WTC11 (cell line): ENCODE measurements at regions not wholly inside any gene's neighbourhood (a gene's known extent, or its start where the extent isn't known, plus 50 kb on each side); places are given as distances from the start of the nearest gene placed in this dataset.

ENCODE experiments used
- ATF3 ChIP-seq: sonication (generic); formaldehyde crosslinking; conservative IDR thresholded peaks from 2 replicates; pipeline ENCODE4 v1.8.1; 2022; ENCODE audit warnings: mild to moderate bottlenecking, missing genetic modification reagents
- EMX1 ChIP-seq: fragments of 250-450 bp; sonication (Bioruptor Pico); IDR thresholded peaks from 2 replicates; pipeline ENCODE4 v1.8.0; 2021; ENCODE audit warnings: mild to moderate bottlenecking
- FOXP1 ChIP-seq: sonication (generic); formaldehyde crosslinking; IDR thresholded peaks from 2 replicates; pipeline ENCODE4 v1.8.0; 2022; ENCODE audit warnings: missing genetic modification reagents, mild to moderate bottlenecking, moderate library complexity, borderline replicate concordance
- SOX15 ChIP-seq: fragments of 250-450 bp; sonication (Bioruptor Pico); IDR thresholded peaks from 2 replicates; pipeline ENCODE4 v1.9.0; 2021; ENCODE audit warnings: mild to moderate bottlenecking
- ZBTB21 ChIP-seq: sonication (generic); formaldehyde crosslinking; IDR thresholded peaks from 2 replicates; pipeline ENCODE4 v1.8.1; 2023; ENCODE audit warnings: mild to moderate bottlenecking, missing genetic modification reagents, borderline replicate concordance
- ZNF263 ChIP-seq: sonication (generic); formaldehyde crosslinking; IDR thresholded peaks from 2 replicates; pipeline ENCODE4 v1.8.1; 2022; ENCODE audit warnings: low read depth, mild to moderate bottlenecking, moderate library complexity, missing genetic modification reagents
- ZNF423 ChIP-seq: fragments of 250-450 bp; sonication (Bioruptor Pico); IDR thresholded peaks from 2 replicates; pipeline ENCODE4 v2.1.2; 2022; ENCODE audit warnings: mild to moderate bottlenecking, moderate library complexity
- TF ChIP-seq, protein P1 (sequence below): sonication (generic); formaldehyde crosslinking; IDR thresholded peaks from 2 replicates; pipeline ENCODE4 v1.8.0; 2022; ENCODE audit warnings: missing genetic modification reagents
- TF ChIP-seq, protein P2 (sequence below): sonication (generic); formaldehyde crosslinking; IDR thresholded peaks from 2 replicates; pipeline ENCODE4 v1.8.0; 2023; ENCODE audit warnings: missing genetic modification reagents, mild to moderate bottlenecking, borderline replicate concordance
- TF ChIP-seq, protein P3 (sequence below): fragments of 200-600 bp; IDR thresholded peaks from 2 replicates; pipeline ENCODE4 v1.8.0; 2022; ENCODE audit warnings: antibody characterized with exemption
- TF ChIP-seq, protein P4 (sequence below): sonication (generic); formaldehyde crosslinking; IDR thresholded peaks from 2 replicates; pipeline ENCODE4 v1.8.1; 2023; ENCODE audit warnings: mild to moderate bottlenecking, missing genetic modification reagents
- TF ChIP-seq, protein P5 (sequence below): sonication (generic); formaldehyde crosslinking; IDR thresholded peaks from 2 replicates; pipeline ENCODE4 v1.8.0; 2022; ENCODE audit warnings: mild to moderate bottlenecking, missing genetic modification reagents

- TF ChIP-seq EMX1 (CRISPR knock-in tag) (no peak), ZBTB21 (CRISPR knock-in tag) (no peak), ZNF263 (CRISPR knock-in tag) (no peak), ZNF423 (no peak), ATF3 (CRISPR knock-in tag) (no peak), SOX15 (no peak), FOXP1 (CRISPR knock-in tag) (no peak)
- TF ChIP-seq, protein P1, sequence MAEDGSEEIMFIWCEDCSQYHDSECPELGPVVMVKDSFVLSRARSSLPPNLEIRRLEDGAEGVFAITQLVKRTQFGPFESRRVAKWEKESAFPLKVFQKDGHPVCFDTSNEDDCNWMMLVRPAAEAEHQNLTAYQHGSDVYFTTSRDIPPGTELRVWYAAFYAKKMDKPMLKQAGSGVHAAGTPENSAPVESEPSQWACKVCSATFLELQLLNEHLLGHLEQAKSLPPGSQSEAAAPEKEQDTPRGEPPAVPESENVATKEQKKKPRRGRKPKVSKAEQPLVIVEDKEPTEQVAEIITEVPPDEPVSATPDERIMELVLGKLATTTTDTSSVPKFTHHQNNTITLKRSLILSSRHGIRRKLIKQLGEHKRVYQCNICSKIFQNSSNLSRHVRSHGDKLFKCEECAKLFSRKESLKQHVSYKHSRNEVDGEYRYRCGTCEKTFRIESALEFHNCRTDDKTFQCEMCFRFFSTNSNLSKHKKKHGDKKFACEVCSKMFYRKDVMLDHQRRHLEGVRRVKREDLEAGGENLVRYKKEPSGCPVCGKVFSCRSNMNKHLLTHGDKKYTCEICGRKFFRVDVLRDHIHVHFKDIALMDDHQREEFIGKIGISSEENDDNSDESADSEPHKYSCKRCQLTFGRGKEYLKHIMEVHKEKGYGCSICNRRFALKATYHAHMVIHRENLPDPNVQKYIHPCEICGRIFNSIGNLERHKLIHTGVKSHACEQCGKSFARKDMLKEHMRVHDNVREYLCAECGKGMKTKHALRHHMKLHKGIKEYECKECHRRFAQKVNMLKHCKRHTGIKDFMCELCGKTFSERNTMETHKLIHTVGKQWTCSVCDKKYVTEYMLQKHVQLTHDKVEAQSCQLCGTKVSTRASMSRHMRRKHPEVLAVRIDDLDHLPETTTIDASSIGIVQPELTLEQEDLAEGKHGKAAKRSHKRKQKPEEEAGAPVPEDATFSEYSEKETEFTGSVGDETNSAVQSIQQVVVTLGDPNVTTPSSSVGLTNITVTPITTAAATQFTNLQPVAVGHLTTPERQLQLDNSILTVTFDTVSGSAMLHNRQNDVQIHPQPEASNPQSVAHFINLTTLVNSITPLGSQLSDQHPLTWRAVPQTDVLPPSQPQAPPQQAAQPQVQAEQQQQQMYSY (CRISPR knock-in tag): no peak
- TF ChIP-seq, protein P2, sequence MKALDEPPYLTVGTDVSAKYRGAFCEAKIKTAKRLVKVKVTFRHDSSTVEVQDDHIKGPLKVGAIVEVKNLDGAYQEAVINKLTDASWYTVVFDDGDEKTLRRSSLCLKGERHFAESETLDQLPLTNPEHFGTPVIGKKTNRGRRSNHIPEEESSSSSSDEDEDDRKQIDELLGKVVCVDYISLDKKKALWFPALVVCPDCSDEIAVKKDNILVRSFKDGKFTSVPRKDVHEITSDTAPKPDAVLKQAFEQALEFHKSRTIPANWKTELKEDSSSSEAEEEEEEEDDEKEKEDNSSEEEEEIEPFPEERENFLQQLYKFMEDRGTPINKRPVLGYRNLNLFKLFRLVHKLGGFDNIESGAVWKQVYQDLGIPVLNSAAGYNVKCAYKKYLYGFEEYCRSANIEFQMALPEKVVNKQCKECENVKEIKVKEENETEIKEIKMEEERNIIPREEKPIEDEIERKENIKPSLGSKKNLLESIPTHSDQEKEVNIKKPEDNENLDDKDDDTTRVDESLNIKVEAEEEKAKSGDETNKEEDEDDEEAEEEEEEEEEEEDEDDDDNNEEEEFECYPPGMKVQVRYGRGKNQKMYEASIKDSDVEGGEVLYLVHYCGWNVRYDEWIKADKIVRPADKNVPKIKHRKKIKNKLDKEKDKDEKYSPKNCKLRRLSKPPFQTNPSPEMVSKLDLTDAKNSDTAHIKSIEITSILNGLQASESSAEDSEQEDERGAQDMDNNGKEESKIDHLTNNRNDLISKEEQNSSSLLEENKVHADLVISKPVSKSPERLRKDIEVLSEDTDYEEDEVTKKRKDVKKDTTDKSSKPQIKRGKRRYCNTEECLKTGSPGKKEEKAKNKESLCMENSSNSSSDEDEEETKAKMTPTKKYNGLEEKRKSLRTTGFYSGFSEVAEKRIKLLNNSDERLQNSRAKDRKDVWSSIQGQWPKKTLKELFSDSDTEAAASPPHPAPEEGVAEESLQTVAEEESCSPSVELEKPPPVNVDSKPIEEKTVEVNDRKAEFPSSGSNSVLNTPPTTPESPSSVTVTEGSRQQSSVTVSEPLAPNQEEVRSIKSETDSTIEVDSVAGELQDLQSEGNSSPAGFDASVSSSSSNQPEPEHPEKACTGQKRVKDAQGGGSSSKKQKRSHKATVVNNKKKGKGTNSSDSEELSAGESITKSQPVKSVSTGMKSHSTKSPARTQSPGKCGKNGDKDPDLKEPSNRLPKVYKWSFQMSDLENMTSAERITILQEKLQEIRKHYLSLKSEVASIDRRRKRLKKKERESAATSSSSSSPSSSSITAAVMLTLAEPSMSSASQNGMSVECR (CRISPR knock-in tag): no peak
- TF ChIP-seq, protein P3, sequence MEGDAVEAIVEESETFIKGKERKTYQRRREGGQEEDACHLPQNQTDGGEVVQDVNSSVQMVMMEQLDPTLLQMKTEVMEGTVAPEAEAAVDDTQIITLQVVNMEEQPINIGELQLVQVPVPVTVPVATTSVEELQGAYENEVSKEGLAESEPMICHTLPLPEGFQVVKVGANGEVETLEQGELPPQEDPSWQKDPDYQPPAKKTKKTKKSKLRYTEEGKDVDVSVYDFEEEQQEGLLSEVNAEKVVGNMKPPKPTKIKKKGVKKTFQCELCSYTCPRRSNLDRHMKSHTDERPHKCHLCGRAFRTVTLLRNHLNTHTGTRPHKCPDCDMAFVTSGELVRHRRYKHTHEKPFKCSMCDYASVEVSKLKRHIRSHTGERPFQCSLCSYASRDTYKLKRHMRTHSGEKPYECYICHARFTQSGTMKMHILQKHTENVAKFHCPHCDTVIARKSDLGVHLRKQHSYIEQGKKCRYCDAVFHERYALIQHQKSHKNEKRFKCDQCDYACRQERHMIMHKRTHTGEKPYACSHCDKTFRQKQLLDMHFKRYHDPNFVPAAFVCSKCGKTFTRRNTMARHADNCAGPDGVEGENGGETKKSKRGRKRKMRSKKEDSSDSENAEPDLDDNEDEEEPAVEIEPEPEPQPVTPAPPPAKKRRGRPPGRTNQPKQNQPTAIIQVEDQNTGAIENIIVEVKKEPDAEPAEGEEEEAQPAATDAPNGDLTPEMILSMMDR: peak; percentile 41; the same call in 1 of the 2 replicates
- TF ChIP-seq, protein P4, sequence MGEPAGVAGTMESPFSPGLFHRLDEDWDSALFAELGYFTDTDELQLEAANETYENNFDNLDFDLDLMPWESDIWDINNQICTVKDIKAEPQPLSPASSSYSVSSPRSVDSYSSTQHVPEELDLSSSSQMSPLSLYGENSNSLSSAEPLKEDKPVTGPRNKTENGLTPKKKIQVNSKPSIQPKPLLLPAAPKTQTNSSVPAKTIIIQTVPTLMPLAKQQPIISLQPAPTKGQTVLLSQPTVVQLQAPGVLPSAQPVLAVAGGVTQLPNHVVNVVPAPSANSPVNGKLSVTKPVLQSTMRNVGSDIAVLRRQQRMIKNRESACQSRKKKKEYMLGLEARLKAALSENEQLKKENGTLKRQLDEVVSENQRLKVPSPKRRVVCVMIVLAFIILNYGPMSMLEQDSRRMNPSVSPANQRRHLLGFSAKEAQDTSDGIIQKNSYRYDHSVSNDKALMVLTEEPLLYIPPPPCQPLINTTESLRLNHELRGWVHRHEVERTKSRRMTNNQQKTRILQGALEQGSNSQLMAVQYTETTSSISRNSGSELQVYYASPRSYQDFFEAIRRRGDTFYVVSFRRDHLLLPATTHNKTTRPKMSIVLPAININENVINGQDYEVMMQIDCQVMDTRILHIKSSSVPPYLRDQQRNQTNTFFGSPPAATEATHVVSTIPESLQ (CRISPR knock-in tag): no peak
- TF ChIP-seq, protein P5, sequence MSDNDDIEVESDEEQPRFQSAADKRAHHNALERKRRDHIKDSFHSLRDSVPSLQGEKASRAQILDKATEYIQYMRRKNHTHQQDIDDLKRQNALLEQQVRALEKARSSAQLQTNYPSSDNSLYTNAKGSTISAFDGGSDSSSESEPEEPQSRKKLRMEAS: no peak
Measured at GRCh38 chrX:23616361-23616760, 50.9 kb upstream of the PRDX4 start.
